H9 (cell line): ENCODE measurements at regions not wholly inside any gene's neighbourhood (a gene's known extent, or its start where the extent isn't known, plus 50 kb on each side); places are given as distances from the start of the nearest gene placed in this dataset.

Experiments
- DNase-seq: peaks from one replicate; pipeline ENCODE4 v3.0.0-alpha.2; 2017
- H2AFZ ChIP-seq: one replicate; pipeline ENCODE4 v1.6.1; 2013; ENCODE audit warnings: mild to moderate bottlenecking, low read length, control low read depth, moderate library complexity
- H2AK5ac ChIP-seq: 2 replicates; pipeline ENCODE4 v1.6.1; 2013; ENCODE audit warnings: low read length, control low read depth, mixed read lengths; ENCODE audit not compliant: insufficient read length
- H2BK120ac ChIP-seq: one replicate; pipeline ENCODE4 v1.6.1; 2013; ENCODE audit warnings: low read depth, mild to moderate bottlenecking, low read length, control low read depth, inconsistent platforms; ENCODE audit not compliant: poor library complexity, severe bottlenecking
- H2BK12ac ChIP-seq: 2 replicates; pipeline ENCODE4 v1.6.1; 2013; ENCODE audit warnings: low read length, control low read depth, mixed read lengths, low read depth; ENCODE audit not compliant: insufficient read length
- H2BK15ac ChIP-seq: 2 replicates; pipeline ENCODE4 v1.6.1; 2013; ENCODE audit warnings: low read depth, low read length, control low read depth
- H2BK20ac ChIP-seq: one replicate; pipeline ENCODE4 v1.6.1; 2013; ENCODE audit warnings: low read depth, mild to moderate bottlenecking, low read length, control low read depth, inconsistent platforms; ENCODE audit not compliant: poor library complexity, severe bottlenecking
- H2BK5ac ChIP-seq: 2 replicates; pipeline ENCODE4 v1.6.1; 2013; ENCODE audit warnings: low read length, control low read depth, mixed read lengths; ENCODE audit not compliant: insufficient read length
- H3K14ac ChIP-seq: 2 replicates; pipeline ENCODE4 v1.6.1; 2013; ENCODE audit warnings: low read length, control low read depth; ENCODE audit not compliant: insufficient read depth
- H3K18ac ChIP-seq: 2 replicates; pipeline ENCODE4 v1.6.1; 2013; ENCODE audit warnings: low read depth, mild to moderate bottlenecking, mixed read lengths, low read length, control low read depth; ENCODE audit not compliant: insufficient read length
- H3K23ac ChIP-seq: 2 replicates; pipeline ENCODE4 v1.6.1; 2013; ENCODE audit warnings: low read length, control low read depth, mixed read lengths, low read depth; ENCODE audit not compliant: insufficient read length
- H3K23me2 ChIP-seq: 2 replicates; pipeline ENCODE4 v1.6.1; 2013; ENCODE audit warnings: low read depth, mild to moderate bottlenecking, mixed read lengths, low read length, control low read depth; ENCODE audit not compliant: insufficient read length, poor library complexity, severe bottlenecking
- H3K27ac ChIP-seq: 2 replicates; pipeline ENCODE4 v1.5.1; 2013; ENCODE audit warnings: low read length, control low read depth, mixed read lengths, low read depth; ENCODE audit not compliant: insufficient read length
- H3K27me3 ChIP-seq: 2 replicates; pipeline ENCODE4 v1.6.1; 2013; ENCODE audit warnings: low read length, control low read depth, inconsistent platforms; ENCODE audit not compliant: insufficient read depth
- H3K4ac ChIP-seq: 2 replicates; pipeline ENCODE4 v1.6.1; 2013; ENCODE audit warnings: low read depth, mild to moderate bottlenecking, control low read depth, inconsistent platforms, low read length, moderate library complexity
- H3K4me1 ChIP-seq: 2 replicates; pipeline ENCODE4 v1.6.1; 2013; ENCODE audit warnings: low read length, control low read depth, inconsistent platforms; ENCODE audit not compliant: insufficient read depth
- H3K4me2 ChIP-seq: 2 replicates; pipeline ENCODE4 v1.6.1; 2013; ENCODE audit warnings: low read length, control low read depth, mixed read lengths; ENCODE audit not compliant: insufficient read length, insufficient read depth
- H3K56ac ChIP-seq: 2 replicates; pipeline ENCODE4 v1.6.1; 2013; ENCODE audit warnings: low read depth, mild to moderate bottlenecking, mixed read lengths, low read length, control low read depth; ENCODE audit not compliant: insufficient read length
- H3K79me1 ChIP-seq: 2 replicates; pipeline ENCODE4 v1.6.1; 2013; ENCODE audit warnings: low read depth, mild to moderate bottlenecking, moderate library complexity, low read length, control low read depth, inconsistent platforms; ENCODE audit not compliant: insufficient read depth, poor library complexity, severe bottlenecking
- H3K79me2 ChIP-seq: 2 replicates; pipeline ENCODE4 v1.6.1; 2013; ENCODE audit warnings: low read length, control low read depth, inconsistent platforms; ENCODE audit not compliant: insufficient read depth
- H3K9ac ChIP-seq: 2 replicates; pipeline ENCODE4 v1.6.1; 2013; ENCODE audit warnings: low read length, control low read depth, mixed read lengths; ENCODE audit not compliant: insufficient read length; ENCODE audit errors: extremely low read depth
- H3K9me3 ChIP-seq: one replicate; pipeline ENCODE4 v1.6.1; 2013; ENCODE audit warnings: low read depth, low read length, inconsistent platforms; ENCODE audit not compliant: control insufficient read depth
- H3T11ph ChIP-seq: one replicate; pipeline ENCODE4 v1.6.1; 2013; ENCODE audit warnings: mild to moderate bottlenecking, low read length, control low read depth, inconsistent platforms
- H4K20me1 ChIP-seq: one replicate; pipeline ENCODE4 v1.6.1; 2013; ENCODE audit not compliant: control insufficient read depth, insufficient read length, insufficient read depth
- H4K5ac ChIP-seq: 2 replicates; pipeline ENCODE4 v1.6.1; 2013; ENCODE audit warnings: low read depth, mild to moderate bottlenecking, mixed read lengths, low read length, control low read depth; ENCODE audit not compliant: insufficient read length
- H4K8ac ChIP-seq: replicated peaks from 2 replicates; pipeline ENCODE4 v1.6.1; 2013; ENCODE audit warnings: low read length, control low read depth, mixed read lengths, low read depth; ENCODE audit not compliant: insufficient read length
- H4K91ac ChIP-seq: 2 replicates; pipeline ENCODE4 v1.6.1; 2013; ENCODE audit warnings: low read depth, mild to moderate bottlenecking, moderate library complexity, mixed read lengths, low read length, control low read depth; ENCODE audit not compliant: insufficient read length
- H3K27ac Mint-ChIP-seq, 3 experiments: 2 replicates in 2 of 3; 3 replicates in 1 of 3; pipeline ENCODE4 v1.8.0; 2020 to 2021; ENCODE audit warnings: mixed read lengths in 3 of 3, mild to moderate bottlenecking in 1 of 3, moderate library complexity in 1 of 3
- H3K27me3 Mint-ChIP-seq: 2 replicates; pipeline ENCODE4 v1.8.0; 2021; ENCODE audit warnings: low read depth, mild to moderate bottlenecking, moderate library complexity, mixed read lengths
- H3K36me3 Mint-ChIP-seq, 3 experiments: 2 replicates in 2 of 3; 3 replicates in 1 of 3; pipeline ENCODE4 v1.8.0; 2020 to 2021; ENCODE audit warnings: low read depth in 3 of 3, mixed read lengths in 3 of 3; ENCODE audit not compliant: insufficient read depth in 1 of 3
- H3K4me1 Mint-ChIP-seq, 2 experiments: 2 replicates each; pipeline ENCODE4 v1.8.0; 2020; ENCODE audit warnings: mixed read lengths in 2 of 2
- H3K4me3 Mint-ChIP-seq, 2 experiments: 2 replicates in 1 of 2; 3 replicates in 1 of 2; pipeline ENCODE4 v1.8.0; 2020 to 2021; ENCODE audit warnings: mild to moderate bottlenecking in 2 of 2, mixed read lengths in 2 of 2, moderate library complexity in 1 of 2
- H3K9me3 Mint-ChIP-seq, 2 experiments: 2 replicates in 1 of 2; 3 replicates in 1 of 2; pipeline ENCODE4 v1.8.0; 2020; ENCODE audit warnings: mild to moderate bottlenecking in 2 of 2, mixed read lengths in 2 of 2, moderate library complexity in 1 of 2
- WGBS: extraction: QIAGEN DNeasy Blood & Tissue Kit; methylation state at CpG from one replicate; pipeline ENCODE4 v1.1.7; 2013; ENCODE audit warnings: missing lambda C conversion rate, low lambda C conversion rate, mixed read lengths; ENCODE audit not compliant: insufficient read length; ENCODE audit errors: extremely low coverage; 5-methylcytosine and 5-hydroxymethylcytosine counted together
- TF ChIP-seq, protein P1 (sequence below): fragments of 200-600 bp; sonication (generic); conservative IDR thresholded peaks from 3 replicates; pipeline ENCODE4 v1.8.0; 2021; ENCODE audit warnings: antibody characterized with exemption, mild to moderate bottlenecking

DNA sequence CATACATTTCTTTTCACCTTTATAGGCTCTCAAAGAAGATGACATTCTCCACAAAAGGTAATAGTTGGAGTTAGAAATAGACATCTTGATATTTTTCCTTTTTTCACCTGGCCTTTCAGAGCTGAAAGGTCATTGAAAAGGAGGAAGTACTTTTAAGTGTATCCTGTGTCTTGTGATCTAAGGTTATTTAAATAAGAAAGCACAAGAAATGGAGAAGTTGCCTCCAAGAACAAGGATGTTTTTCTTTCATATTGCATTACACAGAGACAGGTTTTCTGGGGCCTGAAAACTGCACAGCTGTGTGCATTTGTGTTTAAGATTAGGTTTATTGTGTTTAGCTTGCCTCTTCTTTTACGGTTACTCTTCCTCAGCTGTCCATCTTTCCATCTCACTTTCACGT lies 103.4 kb upstream of the SEMA3D start:
- Histone ChIP-seq H3K56ac (no peak overlapping the region), H3K18ac (no peak overlapping the region), H3K27ac (no peak overlapping the region), H3K27me3 (no peaks in the 10 kb centered on the region), H3K9ac (no peak overlapping the region), H2AFZ (no peak overlapping the region), H4K5ac (no peak overlapping the region), H2BK20ac (no peak overlapping the region), H3K79me2 (no peaks in the 10 kb centered on the region), H3K79me1 (no peaks in the 10 kb centered on the region), H2BK120ac (no peak overlapping the region), H3K4me1 (peaks cover 3% of the 10 kb centered on the region; the same call in 1 of the 2 replicates), H2AK5ac (no peak overlapping the region), H4K91ac (no peak overlapping the region), H4K20me1 (no peaks in the 10 kb centered on the region), H3K4me2 (no peak overlapping the region), H3K9me3 (no peaks in the 10 kb centered on the region), H2BK15ac (no peak overlapping the region), H3K23me2 (no peaks in the 10 kb centered on the region), H3K23ac (no peak overlapping the region), H2BK12ac (no peak overlapping the region), H3K4ac (no peak overlapping the region), H3T11ph (no peak overlapping the region), H4K8ac (no peak overlapping the region), H2BK5ac (no peak overlapping the region), H3K14ac (no peak overlapping the region; the same call in 1 of the 2 replicates)
- Mint-ChIP-seq H3K27ac (no peak overlapping the region), H3K9me3 (peaks cover 3% of the 10 kb centered on the region in 2 experiments; a peak in 3 of 5 replicates), H3K36me3 (peaks cover 0 to 4% (median 3%) of the 10 kb centered on the region in 3 experiments; a peak in 3 of 7 replicates), H3K4me3 (no peak overlapping the region), H3K27me3 (no peaks in the 10 kb centered on the region), H3K4me1 (peaks cover 19 to 21% of the 10 kb centered on the region in 2 experiments)
- no CpG with 5 or more reads among the region's 2 CpGs for WGBS
- no peak for DNase-seq
- TF ChIP-seq, protein P1, sequence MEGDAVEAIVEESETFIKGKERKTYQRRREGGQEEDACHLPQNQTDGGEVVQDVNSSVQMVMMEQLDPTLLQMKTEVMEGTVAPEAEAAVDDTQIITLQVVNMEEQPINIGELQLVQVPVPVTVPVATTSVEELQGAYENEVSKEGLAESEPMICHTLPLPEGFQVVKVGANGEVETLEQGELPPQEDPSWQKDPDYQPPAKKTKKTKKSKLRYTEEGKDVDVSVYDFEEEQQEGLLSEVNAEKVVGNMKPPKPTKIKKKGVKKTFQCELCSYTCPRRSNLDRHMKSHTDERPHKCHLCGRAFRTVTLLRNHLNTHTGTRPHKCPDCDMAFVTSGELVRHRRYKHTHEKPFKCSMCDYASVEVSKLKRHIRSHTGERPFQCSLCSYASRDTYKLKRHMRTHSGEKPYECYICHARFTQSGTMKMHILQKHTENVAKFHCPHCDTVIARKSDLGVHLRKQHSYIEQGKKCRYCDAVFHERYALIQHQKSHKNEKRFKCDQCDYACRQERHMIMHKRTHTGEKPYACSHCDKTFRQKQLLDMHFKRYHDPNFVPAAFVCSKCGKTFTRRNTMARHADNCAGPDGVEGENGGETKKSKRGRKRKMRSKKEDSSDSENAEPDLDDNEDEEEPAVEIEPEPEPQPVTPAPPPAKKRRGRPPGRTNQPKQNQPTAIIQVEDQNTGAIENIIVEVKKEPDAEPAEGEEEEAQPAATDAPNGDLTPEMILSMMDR, result no peak
